GM23338 (cell line): ENCODE measurements at regions not wholly inside any gene's neighbourhood (a gene's known extent, or its start where the extent isn't known, plus 50 kb on each side); places are given as distances from the start of the nearest gene placed in this dataset.

Source experiments
- CREB1 ChIP-seq: fragments of 250-450 bp; sonication (Bioruptor Pico); IDR thresholded peaks from 2 replicates; pipeline ENCODE4 v1.5.0; 2020; ENCODE audit warnings: low read depth, mild to moderate bottlenecking, moderate library complexity
- EZH2 ChIP-seq: fragments of 200-600 bp; sonication (generic); IDR thresholded peaks from one replicate; pipeline ENCODE4 v1.8.0; 2017; ENCODE audit warnings: antibody characterized with exemption, mild to moderate bottlenecking, low read depth; ENCODE audit not compliant: unreplicated experiment
- EZH2phosphoT487 ChIP-seq: fragments of 200-600 bp; sonication (generic); IDR thresholded peaks from one replicate; pipeline ENCODE4 v1.8.1; 2018; ENCODE audit warnings: antibody characterized with exemption; ENCODE audit not compliant: unreplicated experiment
- JUNB ChIP-seq: IDR thresholded peaks from one replicate; pipeline ENCODE4 v1.6.1; 2016; ENCODE audit warnings: antibody characterized with exemption; ENCODE audit not compliant: unreplicated experiment
- NANOG ChIP-seq: IDR thresholded peaks from 2 replicates; pipeline ENCODE4 v1.6.1; 2016; ENCODE audit warnings: antibody characterized with exemption, borderline replicate concordance
- POLR2AphosphoS5 ChIP-seq: IDR thresholded peaks from 2 replicates; pipeline ENCODE4 v1.6.1; 2016; ENCODE audit warnings: antibody characterized with exemption, low read depth
- STAT1 ChIP-seq: IDR thresholded peaks from one replicate; pipeline ENCODE4 v1.6.1; 2016; ENCODE audit warnings: antibody characterized with exemption; ENCODE audit not compliant: unreplicated experiment
- ZNF114 ChIP-seq: fragments of 250-450 bp; sonication (Bioruptor Pico); IDR thresholded peaks from 2 replicates; pipeline ENCODE4 v1.5.0; 2020; ENCODE audit warnings: mild to moderate bottlenecking, moderate library complexity
- ZNF331 ChIP-seq: fragments of 250-450 bp; sonication (Bioruptor Pico); IDR thresholded peaks from 2 replicates; pipeline ENCODE4 v1.5.0; 2020; ENCODE audit warnings: low read depth, mild to moderate bottlenecking, moderate library complexity
- TF ChIP-seq, protein P1 (sequence below), 2 experiments: fragments of 200-600 bp in 1 of 2; sonication (generic) in 1 of 2; conservative IDR thresholded peaks; 2 replicates each; pipeline versions ENCODE4 v1.5.1 to v1.6.1; 2016 to 2017; ENCODE audit warnings: antibody characterized with exemption in 2 of 2, low read depth in 2 of 2, mild to moderate bottlenecking in 2 of 2, moderate library complexity in 1 of 2
- TF ChIP-seq, protein P2 (sequence below): IDR thresholded peaks from one replicate; pipeline ENCODE4 v1.6.1; 2018; ENCODE audit warnings: antibody characterized with exemption; ENCODE audit not compliant: unreplicated experiment
- TF ChIP-seq, protein P3 (sequence below): IDR thresholded peaks from 2 replicates; pipeline ENCODE4 v1.6.1; 2016; ENCODE audit warnings: antibody characterized with exemption
- TF ChIP-seq, protein P4 (sequence below): fragments of 250-450 bp; sonication (Bioruptor Pico); IDR thresholded peaks from 2 replicates; pipeline ENCODE4 v1.5.0; 2020; ENCODE audit warnings: mild to moderate bottlenecking, moderate library complexity

DNA sequence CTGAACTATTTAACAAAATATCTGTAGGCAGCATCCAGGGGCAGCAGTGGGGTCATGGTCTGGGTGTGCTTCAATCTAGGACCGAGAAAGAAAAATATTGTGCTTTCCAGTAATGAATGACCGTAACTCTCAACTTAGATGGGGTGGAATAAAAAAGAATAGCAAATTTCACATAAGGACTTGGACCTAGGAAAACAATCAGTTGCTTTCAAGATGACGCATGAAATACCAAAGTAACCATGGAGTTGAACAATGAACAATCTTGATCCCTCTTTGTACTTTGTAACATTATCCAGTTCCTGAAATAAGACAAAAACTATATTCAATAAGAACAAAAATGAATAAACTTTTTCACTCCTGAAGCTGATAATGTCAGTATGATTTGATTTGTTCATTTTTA is 167.1 kb downstream of the C7orf25 start:
- TF ChIP-seq, protein P1, sequence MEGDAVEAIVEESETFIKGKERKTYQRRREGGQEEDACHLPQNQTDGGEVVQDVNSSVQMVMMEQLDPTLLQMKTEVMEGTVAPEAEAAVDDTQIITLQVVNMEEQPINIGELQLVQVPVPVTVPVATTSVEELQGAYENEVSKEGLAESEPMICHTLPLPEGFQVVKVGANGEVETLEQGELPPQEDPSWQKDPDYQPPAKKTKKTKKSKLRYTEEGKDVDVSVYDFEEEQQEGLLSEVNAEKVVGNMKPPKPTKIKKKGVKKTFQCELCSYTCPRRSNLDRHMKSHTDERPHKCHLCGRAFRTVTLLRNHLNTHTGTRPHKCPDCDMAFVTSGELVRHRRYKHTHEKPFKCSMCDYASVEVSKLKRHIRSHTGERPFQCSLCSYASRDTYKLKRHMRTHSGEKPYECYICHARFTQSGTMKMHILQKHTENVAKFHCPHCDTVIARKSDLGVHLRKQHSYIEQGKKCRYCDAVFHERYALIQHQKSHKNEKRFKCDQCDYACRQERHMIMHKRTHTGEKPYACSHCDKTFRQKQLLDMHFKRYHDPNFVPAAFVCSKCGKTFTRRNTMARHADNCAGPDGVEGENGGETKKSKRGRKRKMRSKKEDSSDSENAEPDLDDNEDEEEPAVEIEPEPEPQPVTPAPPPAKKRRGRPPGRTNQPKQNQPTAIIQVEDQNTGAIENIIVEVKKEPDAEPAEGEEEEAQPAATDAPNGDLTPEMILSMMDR (conservative IDR thresholded peaks at IDR 0.05; ENCODE audit: low read depth in 2 of 2): no peak
- no peak for TF ChIP-seq EZH2
- no peak for TF ChIP-seq STAT1
- TF ChIP-seq, protein P2, sequence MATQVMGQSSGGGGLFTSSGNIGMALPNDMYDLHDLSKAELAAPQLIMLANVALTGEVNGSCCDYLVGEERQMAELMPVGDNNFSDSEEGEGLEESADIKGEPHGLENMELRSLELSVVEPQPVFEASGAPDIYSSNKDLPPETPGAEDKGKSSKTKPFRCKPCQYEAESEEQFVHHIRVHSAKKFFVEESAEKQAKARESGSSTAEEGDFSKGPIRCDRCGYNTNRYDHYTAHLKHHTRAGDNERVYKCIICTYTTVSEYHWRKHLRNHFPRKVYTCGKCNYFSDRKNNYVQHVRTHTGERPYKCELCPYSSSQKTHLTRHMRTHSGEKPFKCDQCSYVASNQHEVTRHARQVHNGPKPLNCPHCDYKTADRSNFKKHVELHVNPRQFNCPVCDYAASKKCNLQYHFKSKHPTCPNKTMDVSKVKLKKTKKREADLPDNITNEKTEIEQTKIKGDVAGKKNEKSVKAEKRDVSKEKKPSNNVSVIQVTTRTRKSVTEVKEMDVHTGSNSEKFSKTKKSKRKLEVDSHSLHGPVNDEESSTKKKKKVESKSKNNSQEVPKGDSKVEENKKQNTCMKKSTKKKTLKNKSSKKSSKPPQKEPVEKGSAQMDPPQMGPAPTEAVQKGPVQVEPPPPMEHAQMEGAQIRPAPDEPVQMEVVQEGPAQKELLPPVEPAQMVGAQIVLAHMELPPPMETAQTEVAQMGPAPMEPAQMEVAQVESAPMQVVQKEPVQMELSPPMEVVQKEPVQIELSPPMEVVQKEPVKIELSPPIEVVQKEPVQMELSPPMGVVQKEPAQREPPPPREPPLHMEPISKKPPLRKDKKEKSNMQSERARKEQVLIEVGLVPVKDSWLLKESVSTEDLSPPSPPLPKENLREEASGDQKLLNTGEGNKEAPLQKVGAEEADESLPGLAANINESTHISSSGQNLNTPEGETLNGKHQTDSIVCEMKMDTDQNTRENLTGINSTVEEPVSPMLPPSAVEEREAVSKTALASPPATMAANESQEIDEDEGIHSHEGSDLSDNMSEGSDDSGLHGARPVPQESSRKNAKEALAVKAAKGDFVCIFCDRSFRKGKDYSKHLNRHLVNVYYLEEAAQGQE: no peak
- TF ChIP-seq NANOG: no peak
- TF ChIP-seq POLR2AphosphoS5: no peak
- TF ChIP-seq, protein P3, sequence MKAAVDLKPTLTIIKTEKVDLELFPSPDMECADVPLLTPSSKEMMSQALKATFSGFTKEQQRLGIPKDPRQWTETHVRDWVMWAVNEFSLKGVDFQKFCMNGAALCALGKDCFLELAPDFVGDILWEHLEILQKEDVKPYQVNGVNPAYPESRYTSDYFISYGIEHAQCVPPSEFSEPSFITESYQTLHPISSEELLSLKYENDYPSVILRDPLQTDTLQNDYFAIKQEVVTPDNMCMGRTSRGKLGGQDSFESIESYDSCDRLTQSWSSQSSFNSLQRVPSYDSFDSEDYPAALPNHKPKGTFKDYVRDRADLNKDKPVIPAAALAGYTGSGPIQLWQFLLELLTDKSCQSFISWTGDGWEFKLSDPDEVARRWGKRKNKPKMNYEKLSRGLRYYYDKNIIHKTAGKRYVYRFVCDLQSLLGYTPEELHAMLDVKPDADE: no peak
- TF ChIP-seq ZNF114 (CRISPR knock-in tag): no peak
- TF ChIP-seq CREB1 (CRISPR knock-in tag): no peak
- no peak for TF ChIP-seq EZH2phosphoT487
- TF ChIP-seq JUNB: no peak
- TF ChIP-seq ZNF331 (CRISPR knock-in tag): no peak
- TF ChIP-seq, protein P4, sequence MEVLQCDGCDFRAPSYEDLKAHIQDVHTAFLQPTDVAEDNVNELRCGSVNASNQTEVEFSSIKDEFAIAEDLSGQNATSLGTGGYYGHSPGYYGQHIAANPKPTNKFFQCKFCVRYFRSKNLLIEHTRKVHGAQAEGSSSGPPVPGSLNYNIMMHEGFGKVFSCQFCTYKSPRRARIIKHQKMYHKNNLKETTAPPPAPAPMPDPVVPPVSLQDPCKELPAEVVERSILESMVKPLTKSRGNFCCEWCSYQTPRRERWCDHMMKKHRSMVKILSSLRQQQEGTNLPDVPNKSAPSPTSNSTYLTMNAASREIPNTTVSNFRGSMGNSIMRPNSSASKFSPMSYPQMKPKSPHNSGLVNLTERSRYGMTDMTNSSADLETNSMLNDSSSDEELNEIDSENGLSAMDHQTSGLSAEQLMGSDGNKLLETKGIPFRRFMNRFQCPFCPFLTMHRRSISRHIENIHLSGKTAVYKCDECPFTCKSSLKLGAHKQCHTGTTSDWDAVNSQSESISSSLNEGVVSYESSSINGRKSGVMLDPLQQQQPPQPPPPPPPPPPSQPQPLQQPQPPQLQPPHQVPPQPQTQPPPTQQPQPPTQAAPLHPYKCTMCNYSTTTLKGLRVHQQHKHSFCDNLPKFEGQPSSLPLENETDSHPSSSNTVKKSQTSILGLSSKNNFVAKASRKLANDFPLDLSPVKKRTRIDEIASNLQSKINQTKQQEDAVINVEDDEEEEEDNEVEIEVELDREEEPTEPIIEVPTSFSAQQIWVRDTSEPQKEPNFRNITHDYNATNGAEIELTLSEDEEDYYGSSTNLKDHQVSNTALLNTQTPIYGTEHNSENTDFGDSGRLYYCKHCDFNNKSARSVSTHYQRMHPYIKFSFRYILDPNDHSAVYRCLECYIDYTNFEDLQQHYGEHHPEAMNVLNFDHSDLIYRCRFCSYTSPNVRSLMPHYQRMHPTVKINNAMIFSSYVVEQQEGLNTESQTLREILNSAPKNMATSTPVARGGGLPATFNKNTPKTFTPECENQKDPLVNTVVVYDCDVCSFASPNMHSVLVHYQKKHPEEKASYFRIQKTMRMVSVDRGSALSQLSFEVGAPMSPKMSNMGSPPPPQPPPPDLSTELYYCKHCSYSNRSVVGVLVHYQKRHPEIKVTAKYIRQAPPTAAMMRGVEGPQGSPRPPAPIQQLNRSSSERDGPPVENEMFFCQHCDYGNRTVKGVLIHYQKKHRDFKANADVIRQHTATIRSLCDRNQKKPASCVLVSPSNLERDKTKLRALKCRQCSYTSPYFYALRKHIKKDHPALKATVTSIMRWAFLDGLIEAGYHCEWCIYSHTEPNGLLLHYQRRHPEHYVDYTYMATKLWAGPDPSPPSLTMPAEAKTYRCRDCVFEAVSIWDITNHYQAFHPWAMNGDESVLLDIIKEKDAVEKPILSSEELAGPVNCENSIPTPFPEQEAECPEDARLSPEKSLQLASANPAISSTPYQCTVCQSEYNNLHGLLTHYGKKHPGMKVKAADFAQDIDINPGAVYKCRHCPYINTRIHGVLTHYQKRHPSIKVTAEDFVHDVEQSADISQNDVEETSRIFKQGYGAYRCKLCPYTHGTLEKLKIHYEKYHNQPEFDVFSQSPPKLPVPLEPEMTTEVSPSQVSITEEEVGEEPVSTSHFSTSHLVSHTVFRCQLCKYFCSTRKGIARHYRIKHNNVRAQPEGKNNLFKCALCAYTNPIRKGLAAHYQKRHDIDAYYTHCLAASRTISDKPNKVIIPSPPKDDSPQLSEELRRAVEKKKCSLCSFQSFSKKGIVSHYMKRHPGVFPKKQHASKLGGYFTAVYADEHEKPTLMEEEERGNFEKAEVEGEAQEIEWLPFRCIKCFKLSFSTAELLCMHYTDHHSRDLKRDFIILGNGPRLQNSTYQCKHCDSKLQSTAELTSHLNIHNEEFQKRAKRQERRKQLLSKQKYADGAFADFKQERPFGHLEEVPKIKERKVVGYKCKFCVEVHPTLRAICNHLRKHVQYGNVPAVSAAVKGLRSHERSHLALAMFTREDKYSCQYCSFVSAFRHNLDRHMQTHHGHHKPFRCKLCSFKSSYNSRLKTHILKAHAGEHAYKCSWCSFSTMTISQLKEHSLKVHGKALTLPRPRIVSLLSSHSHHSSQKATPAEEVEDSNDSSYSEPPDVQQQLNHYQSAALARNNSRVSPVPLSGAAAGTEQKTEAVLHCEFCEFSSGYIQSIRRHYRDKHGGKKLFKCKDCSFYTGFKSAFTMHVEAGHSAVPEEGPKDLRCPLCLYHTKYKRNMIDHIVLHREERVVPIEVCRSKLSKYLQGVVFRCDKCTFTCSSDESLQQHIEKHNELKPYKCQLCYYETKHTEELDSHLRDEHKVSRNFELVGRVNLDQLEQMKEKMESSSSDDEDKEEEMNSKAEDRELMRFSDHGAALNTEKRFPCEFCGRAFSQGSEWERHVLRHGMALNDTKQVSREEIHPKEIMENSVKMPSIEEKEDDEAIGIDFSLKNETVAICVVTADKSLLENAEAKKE (CRISPR knock-in tag): no peak
